HEK293T (cell line): ENCODE measurements at regions not wholly inside any gene's neighbourhood (a gene's known extent, or its start where the extent isn't known, plus 50 kb on each side); places are given as distances from the start of the nearest gene placed in this dataset.

Experiments
- CTCF ChIA-PET: fragments of 350-600 bp; formaldehyde crosslinking; extraction: SDS; loops from one replicate; lab custom pipeline; 2021; ENCODE audit warnings: antibody characterized with exemption, inconsistent platforms; lab: Yijun Ruan, JAX
- POLR2A ChIA-PET: fragments of 350-600 bp; formaldehyde crosslinking; extraction: SDS; loops from one replicate; lab custom pipeline; 2020; ENCODE audit warnings: antibody characterized with exemption, inconsistent platforms; lab: Yijun Ruan, JAX
- DNase-seq: peaks from one replicate; pipeline ENCODE4 v3.0.0; 2012; ENCODE audit warnings: mixed read lengths; ENCODE audit errors: extremely low spot score
- ARNT ChIP-seq: fragments of 450-650 bp; IDR thresholded peaks from 2 replicates; pipeline ENCODE4 v1.6.1; 2017; ENCODE audit warnings: mild to moderate bottlenecking
- BHLHE40 ChIP-seq: fragments of 450-650 bp; IDR thresholded peaks from 2 replicates; pipeline ENCODE4 v1.6.1; 2016; ENCODE audit warnings: mild to moderate bottlenecking, moderate library complexity, borderline replicate concordance
- CTBP1 ChIP-seq: fragments of 450-650 bp; IDR thresholded peaks from 2 replicates; pipeline ENCODE4 v1.6.1; 2016; ENCODE audit warnings: borderline replicate concordance
- ELF4 ChIP-seq: fragments of 450-650 bp; IDR thresholded peaks from 2 replicates; pipeline ENCODE4 v1.6.1; 2017; ENCODE audit warnings: antibody characterized with exemption
- FOXA1 ChIP-seq: fragments of 450-650 bp; IDR thresholded peaks from 2 replicates; pipeline ENCODE4 v1.6.1; 2016; ENCODE audit warnings: mild to moderate bottlenecking
- FOXK2 ChIP-seq: fragments of 450-650 bp; IDR thresholded peaks from 2 replicates; pipeline ENCODE4 v1.6.1; 2016; ENCODE audit warnings: mild to moderate bottlenecking
- FOXM1 ChIP-seq: fragments of 450-650 bp; IDR thresholded peaks from 2 replicates; pipeline ENCODE4 v1.6.1; 2017; ENCODE audit warnings: mild to moderate bottlenecking, borderline replicate concordance
- HDGF ChIP-seq: fragments of 450-650 bp; IDR thresholded peaks from 2 replicates; pipeline ENCODE4 v1.6.1; 2017; ENCODE audit warnings: antibody characterized with exemption, borderline replicate concordance
- L3MBTL2 ChIP-seq: fragments of 450-650 bp; conservative IDR thresholded peaks from 2 replicates; pipeline ENCODE4 v1.6.1; 2016; ENCODE audit warnings: mild to moderate bottlenecking
- LEF1 ChIP-seq: fragments of 450-650 bp; IDR thresholded peaks from 2 replicates; pipeline ENCODE4 v1.6.1; 2017; ENCODE audit warnings: mild to moderate bottlenecking, borderline replicate concordance
- NFRKB ChIP-seq: fragments of 450-650 bp; IDR thresholded peaks from 2 replicates; pipeline ENCODE4 v1.6.1; 2016; ENCODE audit warnings: mild to moderate bottlenecking, moderate library complexity
- SP1 ChIP-seq: fragments of 450-650 bp; IDR thresholded peaks from 2 replicates; pipeline ENCODE4 v1.6.1; 2017
- SUZ12 ChIP-seq: fragments of 450-650 bp; IDR thresholded peaks from 2 replicates; pipeline ENCODE4 v1.6.1; 2016; ENCODE audit warnings: mild to moderate bottlenecking
- TARDBP ChIP-seq: fragments of 450-650 bp; IDR thresholded peaks from 2 replicates; pipeline ENCODE4 v1.6.1; 2016
- ZNF384 ChIP-seq: fragments of 450-650 bp; IDR thresholded peaks from 2 replicates; pipeline ENCODE4 v1.6.1; 2016
- TF ChIP-seq, protein P1 (sequence below): fragments of 450-650 bp; IDR thresholded peaks from 2 replicates; pipeline ENCODE4 v1.6.1; 2016

DNA sequence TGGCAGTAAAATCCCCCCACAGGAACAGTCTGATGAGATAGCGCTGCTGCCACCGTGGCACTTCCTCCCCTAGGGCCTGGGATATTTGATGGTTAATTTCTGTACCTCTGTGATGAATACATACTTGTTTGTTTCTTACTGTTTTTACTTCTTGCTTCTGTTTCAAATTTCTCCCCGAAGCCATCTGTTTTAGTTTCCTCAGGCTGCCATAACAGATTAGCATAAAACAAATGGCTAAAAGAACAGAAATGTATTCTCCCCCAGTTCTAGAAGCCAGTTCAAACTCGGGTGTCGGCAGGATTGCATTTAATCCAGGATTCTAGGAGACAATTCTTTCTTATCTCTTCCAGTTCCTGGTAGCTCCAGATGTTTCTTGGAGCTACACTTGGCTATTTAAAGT lies 435.9 kb downstream of the DSEL start:
- no peak for DNase-seq
- CTCF ChIA-PET = no interaction called here
- POLR2A ChIA-PET = no interaction called here
- TF ChIP-seq SP1 = no peak
- TF ChIP-seq FOXM1 = no peak
- TF ChIP-seq FOXA1 = no peak
- no peak for TF ChIP-seq ELF4
- no peak for TF ChIP-seq LEF1
- no peak for TF ChIP-seq SUZ12
- TF ChIP-seq TARDBP = no peak
- no peak for TF ChIP-seq FOXK2
- TF ChIP-seq BHLHE40 = no peak
- TF ChIP-seq ZNF384 = no peak
- TF ChIP-seq, protein P1, sequence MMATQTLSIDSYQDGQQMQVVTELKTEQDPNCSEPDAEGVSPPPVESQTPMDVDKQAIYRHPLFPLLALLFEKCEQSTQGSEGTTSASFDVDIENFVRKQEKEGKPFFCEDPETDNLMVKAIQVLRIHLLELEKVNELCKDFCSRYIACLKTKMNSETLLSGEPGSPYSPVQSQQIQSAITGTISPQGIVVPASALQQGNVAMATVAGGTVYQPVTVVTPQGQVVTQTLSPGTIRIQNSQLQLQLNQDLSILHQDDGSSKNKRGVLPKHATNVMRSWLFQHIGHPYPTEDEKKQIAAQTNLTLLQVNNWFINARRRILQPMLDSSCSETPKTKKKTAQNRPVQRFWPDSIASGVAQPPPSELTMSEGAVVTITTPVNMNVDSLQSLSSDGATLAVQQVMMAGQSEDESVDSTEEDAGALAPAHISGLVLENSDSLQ = no peak
- no peak for TF ChIP-seq HDGF
- no peak for TF ChIP-seq L3MBTL2
- no peak for TF ChIP-seq ARNT
- TF ChIP-seq NFRKB = no peak
- TF ChIP-seq CTBP1 = no peak

DNA sequence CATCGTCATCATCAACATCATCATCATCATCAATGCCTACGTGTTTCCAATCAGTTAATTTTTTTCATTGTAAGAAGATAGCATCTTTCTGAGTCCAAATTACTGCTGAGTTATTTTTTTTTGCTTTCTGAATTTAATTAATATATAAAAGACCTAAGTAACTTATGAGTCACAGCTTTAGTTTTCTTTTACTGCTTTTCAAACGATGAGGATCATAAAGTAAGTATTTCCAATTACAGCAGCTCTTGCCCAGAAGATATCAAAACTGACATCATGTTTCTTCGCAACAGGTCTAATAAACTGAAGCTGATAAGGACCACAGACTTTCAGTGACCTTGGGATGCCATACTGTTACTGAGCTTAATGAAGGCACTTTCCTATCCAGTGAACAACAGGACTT lies 442.2 kb downstream of the DSEL start:
- POLR2A ChIA-PET = no interaction called here
- no peak for DNase-seq
- TF ChIP-seq BHLHE40 (no peak), HDGF (no peak), FOXA1 (no peak), L3MBTL2 (no peak), LEF1 (no peak), NFRKB (no peak), SP1 (no peak), CTBP1 (no peak), ELF4 (no peak), FOXM1 (no peak), ZNF384 (no peak)
- CTCF ChIA-PET = no interaction called here

DNA sequence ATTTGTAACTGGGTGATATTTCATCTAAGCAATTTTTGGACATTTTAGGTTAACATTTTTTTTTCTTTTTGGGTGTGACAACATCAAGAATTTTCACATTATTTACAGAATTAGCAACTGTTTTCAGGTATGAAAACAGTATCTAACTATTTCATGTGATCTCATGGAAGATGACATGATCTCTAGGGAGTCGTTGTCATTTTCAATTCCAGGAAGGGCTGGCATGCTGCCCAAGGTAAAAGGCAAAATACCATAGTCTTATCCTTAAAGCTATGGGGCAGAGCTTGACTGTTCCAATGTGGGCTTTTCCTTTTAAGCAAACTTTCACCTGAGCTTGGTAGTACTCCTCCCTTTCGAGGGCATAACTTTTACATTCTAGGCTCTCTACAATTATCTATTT lies 443.7 kb downstream of the DSEL start:
- ChIA-PET CTCF (no interaction called here), POLR2A (no interaction called here)
- TF ChIP-seq ARNT (no peak), NFRKB (no peak), FOXM1 (no peak), ELF4 (no peak), ZNF384 (no peak), SUZ12 (no peak), LEF1 (no peak), FOXK2 (no peak), SP1 (no peak), TARDBP (no peak), BHLHE40 (no peak), HDGF (no peak), L3MBTL2 (no peak), FOXA1 (no peak)
- TF ChIP-seq, protein P1 = no peak
- DNase-seq = no peak

DNA sequence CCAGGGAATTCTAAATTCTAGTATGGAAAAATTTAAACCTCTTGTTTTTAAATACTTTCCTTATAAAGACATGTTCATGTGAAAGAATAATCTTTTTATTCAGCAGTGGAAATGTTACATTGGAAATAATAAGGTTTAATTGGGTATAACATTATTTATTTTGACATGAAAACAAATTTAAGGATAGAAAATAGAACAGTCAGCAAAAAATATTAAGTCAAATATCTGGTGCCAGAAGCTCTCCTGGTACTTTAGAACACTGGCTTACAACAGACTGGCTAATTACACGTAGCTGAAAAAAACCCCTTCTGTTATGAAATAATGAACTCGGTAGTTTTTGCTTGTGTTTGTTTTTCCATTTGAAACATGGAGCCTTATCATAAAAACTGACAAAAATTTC lies 447.9 kb downstream of the DSEL start:
- POLR2A ChIA-PET = no interaction called here
- no peak for DNase-seq
- no peak for TF ChIP-seq HDGF
- TF ChIP-seq SP1 = no peak
- TF ChIP-seq ELF4 = no peak
- no peak for TF ChIP-seq SUZ12
- no peak for TF ChIP-seq CTBP1
- TF ChIP-seq LEF1 = no peak
- no peak for TF ChIP-seq TARDBP
- no peak for TF ChIP-seq BHLHE40
- TF ChIP-seq L3MBTL2 = no peak
- no peak for TF ChIP-seq NFRKB
- no peak for TF ChIP-seq ZNF384
- CTCF ChIA-PET = no interaction called here

DNA sequence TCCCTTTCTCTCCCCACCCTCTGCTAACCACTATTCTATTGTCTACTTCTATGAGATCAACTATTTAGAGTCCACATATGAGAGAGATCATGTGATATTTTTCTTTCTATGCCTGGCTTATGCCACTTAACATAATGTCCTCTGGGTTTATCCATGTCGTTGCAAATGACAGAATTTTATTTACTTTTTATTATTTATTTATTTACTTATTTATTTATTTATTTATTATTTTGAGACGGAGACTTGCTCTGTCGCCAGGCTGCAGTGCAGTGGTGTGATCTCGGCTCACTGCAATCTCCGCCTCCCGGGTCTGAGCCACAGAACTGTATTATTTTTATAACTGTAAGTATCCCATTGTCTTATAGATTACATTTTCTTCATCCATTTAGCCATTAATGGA lies 443.4 kb upstream of the CDH19 start:
- DNase-seq = no peak
- CTCF ChIA-PET = no interaction called here
- TF ChIP-seq FOXK2 = no peak
- TF ChIP-seq HDGF = no peak
- no peak for TF ChIP-seq ELF4
- no peak for TF ChIP-seq NFRKB
- no peak for TF ChIP-seq L3MBTL2
- TF ChIP-seq, protein P1 = no peak
- TF ChIP-seq SUZ12 = no peak
- TF ChIP-seq CTBP1 = no peak
- no peak for TF ChIP-seq LEF1
- no peak for TF ChIP-seq FOXA1
- no peak for TF ChIP-seq SP1
- TF ChIP-seq ARNT = no peak
- no peak for TF ChIP-seq FOXM1
- no peak for TF ChIP-seq BHLHE40
- TF ChIP-seq TARDBP = no peak
- no peak for TF ChIP-seq ZNF384
- POLR2A ChIA-PET = no interaction called here

DNA sequence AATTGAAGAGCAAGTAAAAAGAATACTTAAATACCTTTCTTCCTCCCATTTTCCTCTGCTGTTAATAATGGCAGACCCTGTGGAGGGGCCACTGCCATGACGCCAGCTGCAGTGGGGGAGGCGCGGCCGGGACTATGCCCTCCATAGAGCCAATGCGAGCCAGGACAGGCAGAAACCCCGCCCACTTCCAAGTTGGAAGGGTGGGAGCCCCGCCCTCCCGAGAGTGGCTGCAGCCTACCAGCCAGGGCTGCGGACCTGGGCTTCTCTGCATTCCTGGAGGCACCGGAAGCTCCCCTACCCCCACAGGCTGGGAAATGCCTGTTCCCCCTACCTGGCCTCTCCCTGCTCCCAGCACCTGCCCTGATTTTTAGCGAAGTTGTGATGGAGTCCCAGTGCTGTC lies 439.4 kb upstream of the CDH19 start:
- CTCF ChIA-PET = no interaction called here
- TF ChIP-seq TARDBP (no peak), L3MBTL2 (no peak), ELF4 (no peak)
- DNase-seq = peak; percentile 5
- POLR2A ChIA-PET = no interaction called here
